ENCODE measurements at regions not wholly inside any gene's neighbourhood (a gene's known extent, or its start where the extent isn't known, plus 50 kb on each side); places are given as distances from the start of the nearest gene placed in this dataset.
"Not testable (repeated sequence)": the region's sequence is repeated elsewhere in the genome, so short reads cannot be mapped to it uniquely, and the experiment has no call there.

DNA sequence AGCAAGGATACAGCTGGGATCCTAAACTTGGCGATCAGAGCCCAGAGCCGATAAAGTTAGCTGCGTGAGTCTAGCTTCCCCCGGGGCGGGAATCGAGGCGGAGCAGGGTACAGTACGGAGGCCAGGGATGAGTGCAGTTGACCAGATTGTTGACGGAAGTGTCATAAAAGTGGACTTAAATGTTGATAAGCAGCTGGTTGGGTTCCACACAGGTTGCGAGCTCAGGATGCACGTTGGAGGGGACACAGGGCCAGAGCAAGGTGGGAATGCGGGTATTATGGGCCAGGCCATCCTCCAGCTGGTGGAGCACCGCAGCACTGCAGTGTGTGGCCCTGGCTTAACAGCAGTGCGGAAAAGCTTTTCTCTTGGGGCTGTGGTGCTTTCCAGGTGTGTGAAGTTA is 76.0 kb upstream of the PZP start:
- TF ChIP-seq, protein P1, sequence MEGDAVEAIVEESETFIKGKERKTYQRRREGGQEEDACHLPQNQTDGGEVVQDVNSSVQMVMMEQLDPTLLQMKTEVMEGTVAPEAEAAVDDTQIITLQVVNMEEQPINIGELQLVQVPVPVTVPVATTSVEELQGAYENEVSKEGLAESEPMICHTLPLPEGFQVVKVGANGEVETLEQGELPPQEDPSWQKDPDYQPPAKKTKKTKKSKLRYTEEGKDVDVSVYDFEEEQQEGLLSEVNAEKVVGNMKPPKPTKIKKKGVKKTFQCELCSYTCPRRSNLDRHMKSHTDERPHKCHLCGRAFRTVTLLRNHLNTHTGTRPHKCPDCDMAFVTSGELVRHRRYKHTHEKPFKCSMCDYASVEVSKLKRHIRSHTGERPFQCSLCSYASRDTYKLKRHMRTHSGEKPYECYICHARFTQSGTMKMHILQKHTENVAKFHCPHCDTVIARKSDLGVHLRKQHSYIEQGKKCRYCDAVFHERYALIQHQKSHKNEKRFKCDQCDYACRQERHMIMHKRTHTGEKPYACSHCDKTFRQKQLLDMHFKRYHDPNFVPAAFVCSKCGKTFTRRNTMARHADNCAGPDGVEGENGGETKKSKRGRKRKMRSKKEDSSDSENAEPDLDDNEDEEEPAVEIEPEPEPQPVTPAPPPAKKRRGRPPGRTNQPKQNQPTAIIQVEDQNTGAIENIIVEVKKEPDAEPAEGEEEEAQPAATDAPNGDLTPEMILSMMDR (conservative IDR thresholded peaks at IDR 0.05; ENCODE audit: low read length), result not testable (repeated sequence)
- not testable (repeated sequence) for TF ChIP-seq EZH2phosphoT487 (IDR thresholded peaks at IDR 0.05; ENCODE audit: borderline replicate concordance)

Measured in Loucy (cell line).